Chondrocyte (in vitro differentiated cells): ENCODE measurements at regions not wholly inside any gene's neighbourhood (a gene's known extent, or its start where the extent isn't known, plus 50 kb on each side); places are given as distances from the start of the nearest gene placed in this dataset.

Experiments
- DNase-seq: peaks from one replicate; pipeline ENCODE4 v3.0.0; 2021; ENCODE audit warnings: mixed read lengths, low spot score
- H3K27ac Mint-ChIP-seq: one replicate; pipeline ENCODE4 v1.8.0; 2021; ENCODE audit warnings: mild to moderate bottlenecking, moderate library complexity, mixed read lengths; ENCODE audit not compliant: unreplicated experiment
- H3K27me3 Mint-ChIP-seq: 2 replicates; pipeline ENCODE4 v1.8.0; 2021; ENCODE audit warnings: low read depth, mixed read lengths
- H3K36me3 Mint-ChIP-seq: 2 replicates; pipeline ENCODE4 v1.8.0; 2021; ENCODE audit warnings: low read depth, mixed read lengths
- H3K4me1 Mint-ChIP-seq: 2 replicates; pipeline ENCODE4 v1.8.0; 2021; ENCODE audit warnings: low read depth, mild to moderate bottlenecking, mixed read lengths
- H3K4me3 Mint-ChIP-seq: one replicate; pipeline ENCODE4 v1.8.0; 2021; ENCODE audit warnings: mild to moderate bottlenecking, moderate library complexity, mixed read lengths; ENCODE audit not compliant: unreplicated experiment
- H3K9me3 Mint-ChIP-seq: 2 replicates; pipeline ENCODE4 v1.8.0; 2021; ENCODE audit warnings: low read depth, mixed read lengths
- CTCF ChIP-seq: fragments of 200-600 bp; sonication (generic); IDR thresholded peaks from 2 replicates; pipeline ENCODE4 v1.5.0; 2021; ENCODE audit warnings: antibody characterized with exemption, mild to moderate bottlenecking, moderate library complexity

GRCh38 chr17:13735861-13736260 lies 134.1 kb upstream of the HS3ST3A1 start:
- no peak for DNase-seq
- Mint-ChIP-seq H3K27me3 (no peaks in the 10 kb centered on the region), H3K4me3 (no peak overlapping the region), H3K27ac (no peak overlapping the region), H3K4me1 (no peaks in the 10 kb centered on the region), H3K36me3 (no peaks in the 10 kb centered on the region), H3K9me3 (peaks cover 4% of the 10 kb centered on the region)
- TF ChIP-seq CTCF = no peak

- no peak overlapping the region for H3K4me3 Mint-ChIP-seq
- no peaks in the 10 kb centered on the region for H3K36me3 Mint-ChIP-seq
- no peak overlapping the region for H3K27ac Mint-ChIP-seq
- TF ChIP-seq CTCF = no peak
- H3K4me1 Mint-ChIP-seq = no peaks in the 10 kb centered on the region
- H3K27me3 Mint-ChIP-seq = no peaks in the 10 kb centered on the region
- no peak for DNase-seq
- peaks cover 4% of the 10 kb centered on the region for H3K9me3 Mint-ChIP-seq
These were observed 135.2 kb upstream of the HS3ST3A1 start for GRCh38 chr17:13736916-13737315.

GRCh38 chr17:13740686-13741085 lies 139.0 kb upstream of the HS3ST3A1 start:
- no peak for TF ChIP-seq CTCF
- H3K4me1 Mint-ChIP-seq = no peaks in the 10 kb centered on the region
- DNase-seq = no peak
- no peak overlapping the region for H3K4me3 Mint-ChIP-seq
- H3K36me3 Mint-ChIP-seq = no peaks in the 10 kb centered on the region
- H3K27me3 Mint-ChIP-seq = no peaks in the 10 kb centered on the region
- peaks cover 2% of the 10 kb centered on the region for H3K9me3 Mint-ChIP-seq
- no peak overlapping the region for H3K27ac Mint-ChIP-seq

GRCh38 chr17:13741744-13742143 lies 140.0 kb upstream of the HS3ST3A1 start:
- H3K9me3 Mint-ChIP-seq = peaks cover 2% of the 10 kb centered on the region

GRCh38 chr17:13743906-13744305 lies 142.2 kb upstream of the HS3ST3A1 start:
- no peaks in the 10 kb centered on the region for H3K36me3 Mint-ChIP-seq
- DNase-seq = no peak
- no peak for TF ChIP-seq CTCF
- no peak overlapping the region for H3K27ac Mint-ChIP-seq
- H3K4me3 Mint-ChIP-seq = no peak overlapping the region
- no peaks in the 10 kb centered on the region for H3K27me3 Mint-ChIP-seq
- H3K4me1 Mint-ChIP-seq = no peaks in the 10 kb centered on the region
- peaks cover 2% of the 10 kb centered on the region for H3K9me3 Mint-ChIP-seq

More at GRCh38 chr17:13741744-13742143, 140.0 kb upstream of the HS3ST3A1 start:
- Mint-ChIP-seq H3K4me1 (no peaks in the 10 kb centered on the region), H3K4me3 (no peak overlapping the region), H3K36me3 (no peaks in the 10 kb centered on the region), H3K27me3 (no peaks in the 10 kb centered on the region), H3K27ac (no peak overlapping the region)
- no peak for DNase-seq
- no peak for TF ChIP-seq CTCF
